HG02870 (cell line): ENCODE measurements at regions not wholly inside any gene's neighbourhood (a gene's known extent, or its start where the extent isn't known, plus 50 kb on each side); places are given as distances from the start of the nearest gene placed in this dataset.
"Not testable (repeated sequence)": the region's sequence is repeated elsewhere in the genome, so short reads cannot be mapped to it uniquely, and the experiment has no call there.

Source experiments
- ATAC-seq: cut with Tn5 transposase; IDR thresholded peaks from one replicate; pipeline ENCODE4 v1.9.1; 2021; ENCODE audit warnings: mild to moderate bottlenecking, moderate library complexity; ENCODE audit not compliant: unreplicated experiment

DNA sequence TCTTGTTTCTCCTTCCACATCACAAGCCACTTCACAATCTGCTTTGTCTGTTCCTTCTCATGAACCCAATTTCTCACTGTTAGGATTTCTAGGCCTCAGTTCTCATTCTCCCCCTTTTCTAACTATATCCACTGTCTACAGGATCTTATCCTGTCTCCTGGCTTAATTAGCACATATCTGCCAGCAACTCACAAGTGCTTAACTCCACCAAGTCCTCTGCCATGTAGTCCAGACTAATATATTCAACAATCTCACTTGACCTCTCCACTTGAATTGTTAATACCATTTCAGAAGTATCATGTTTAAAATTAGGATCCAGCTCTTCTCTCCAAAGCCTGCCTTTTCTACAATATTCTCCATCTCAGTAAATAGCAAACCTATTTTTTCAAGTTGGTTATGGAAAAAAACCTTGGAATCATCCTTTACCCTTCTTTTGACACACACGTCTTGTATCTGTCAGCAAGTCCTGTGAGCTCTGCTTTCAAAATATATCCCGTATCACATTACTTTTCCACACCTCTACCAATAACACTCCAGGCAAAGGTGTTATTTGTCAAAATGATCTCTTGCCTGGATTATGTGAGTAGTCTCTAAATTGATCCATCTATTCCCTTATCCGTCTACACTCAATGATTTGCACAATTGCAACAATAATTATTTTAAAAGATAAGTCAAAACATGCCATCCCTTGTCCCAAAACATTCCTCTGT is 127.2 kb upstream of the SLIT2 start:
- ATAC-seq = no peak

DNA sequence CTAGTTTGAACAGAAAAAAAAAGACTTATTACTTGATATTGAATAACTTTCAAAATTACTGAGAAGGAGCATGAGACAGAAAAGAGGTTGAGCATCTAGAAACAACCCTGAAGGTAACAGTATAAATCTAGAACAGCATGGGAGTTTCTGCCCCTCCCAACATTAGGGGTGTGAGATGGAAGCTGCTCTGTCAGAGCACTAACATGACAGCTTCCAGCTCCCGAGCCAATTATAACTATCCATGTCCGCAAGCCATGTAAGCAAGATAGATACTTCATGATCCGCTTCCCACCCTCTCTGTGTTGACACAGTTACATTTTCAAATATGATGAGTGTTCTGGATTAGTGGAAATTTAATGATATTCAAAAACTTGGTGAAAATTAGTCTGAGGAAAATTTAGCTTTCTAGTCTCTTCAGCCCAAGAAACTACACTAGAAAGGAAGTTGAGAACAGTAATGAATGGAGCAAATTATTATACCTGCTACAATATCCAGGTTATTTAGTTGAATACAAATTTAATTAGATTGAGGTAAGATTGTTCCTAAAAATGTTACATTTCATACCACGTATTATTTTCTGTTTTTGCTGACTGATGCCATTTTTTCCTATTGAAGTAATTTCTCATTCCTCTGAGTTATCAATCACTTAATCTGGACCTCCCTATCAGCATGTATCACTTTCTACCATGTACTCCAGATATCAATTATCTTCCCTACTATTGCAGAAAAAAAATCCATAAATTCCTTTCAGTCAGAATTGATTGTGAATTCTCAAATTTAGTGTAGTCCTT is 129.3 kb upstream of the SLIT2 start:
- ATAC-seq = no peak

- ATAC-seq = no peak
Measured at GRCh38 chr4:20119141-20119540, 132.6 kb upstream of the SLIT2 start.

DNA sequence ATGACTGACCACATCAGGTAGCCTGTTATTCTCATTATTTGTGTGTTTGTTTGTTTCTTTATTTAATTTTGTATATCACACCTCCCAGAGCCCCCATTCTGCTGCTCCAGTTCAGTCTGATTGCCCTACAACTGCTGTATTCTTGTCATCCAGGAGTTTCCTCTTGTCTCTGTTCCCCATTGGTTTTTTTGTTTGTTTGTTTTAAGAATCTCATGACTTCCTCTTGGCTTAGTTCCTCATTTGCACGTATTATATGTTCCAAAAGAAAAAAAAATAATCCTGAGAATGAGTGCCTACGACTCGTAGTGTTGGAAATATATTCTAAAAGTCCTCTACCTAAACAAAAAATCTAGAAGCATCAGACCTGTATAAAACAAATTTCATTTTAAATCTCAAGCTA is 142.3 kb upstream of the SLIT2 start:
- no peak for ATAC-seq

DNA sequence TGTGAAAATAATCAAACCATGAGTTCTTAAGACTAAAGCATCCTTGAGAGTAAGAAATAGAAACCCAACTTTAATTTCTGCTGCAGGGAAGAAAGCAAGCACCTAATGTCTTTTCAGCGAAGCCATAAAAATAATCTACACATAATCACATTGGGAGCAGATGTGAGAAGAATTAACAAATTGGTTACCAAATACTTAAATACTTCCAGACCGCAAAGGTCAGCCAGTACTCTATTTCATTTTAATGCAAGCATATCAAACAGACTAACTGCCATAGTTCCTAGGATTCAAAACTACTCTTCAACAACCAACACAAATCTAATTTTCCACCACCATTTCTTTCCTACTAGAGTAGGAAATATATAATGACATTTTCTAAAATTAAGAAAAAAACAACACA is 144.8 kb upstream of the SLIT2 start:
- ATAC-seq = no peak

- no peak for ATAC-seq
Measured at GRCh38 chr4:20101831-20102230, 149.9 kb upstream of the SLIT2 start.

DNA sequence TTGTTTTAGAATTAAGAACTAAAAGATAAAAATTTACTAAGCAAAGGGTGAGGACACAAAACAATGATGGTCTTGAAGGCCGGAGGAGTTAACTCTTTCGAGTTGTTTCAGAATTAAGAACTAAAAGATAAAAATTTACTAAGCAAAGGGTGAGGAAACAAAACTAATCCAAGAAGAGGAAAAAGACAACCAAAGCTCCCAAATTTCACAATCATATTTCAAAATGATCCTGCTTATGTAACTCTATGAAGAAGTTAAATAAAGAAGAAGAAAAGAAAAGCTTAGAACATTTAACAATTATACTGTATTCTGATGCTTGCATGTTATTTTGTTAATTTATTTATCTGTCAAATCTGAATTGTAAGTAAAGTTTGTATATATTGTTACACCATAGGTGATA is 154.8 kb upstream of the SLIT2 start:
- no peak for ATAC-seq

GRCh38 chr4:20095805-20096541 is 155.7 kb upstream of the SLIT2 start:
- ATAC-seq = no peak

DNA sequence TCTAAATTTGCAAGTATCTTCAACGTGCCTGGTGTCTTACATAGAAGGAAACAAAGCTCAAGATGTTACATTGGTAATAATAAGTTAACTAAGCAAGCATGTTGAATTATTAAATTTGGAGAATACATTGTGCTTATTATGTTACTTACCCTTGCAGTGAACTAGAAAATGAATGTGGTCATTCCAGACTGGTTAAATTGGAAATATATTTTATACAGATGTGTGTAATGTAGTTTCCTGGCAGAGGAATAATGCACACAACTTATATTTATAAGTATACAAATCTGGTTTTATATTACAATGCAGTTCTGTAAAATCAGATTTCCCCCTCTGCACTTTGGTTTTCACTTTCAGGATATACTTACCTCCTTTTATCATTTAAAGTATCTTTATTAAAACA is 159.9 kb upstream of the SLIT2 start:
- ATAC-seq = no peak

DNA sequence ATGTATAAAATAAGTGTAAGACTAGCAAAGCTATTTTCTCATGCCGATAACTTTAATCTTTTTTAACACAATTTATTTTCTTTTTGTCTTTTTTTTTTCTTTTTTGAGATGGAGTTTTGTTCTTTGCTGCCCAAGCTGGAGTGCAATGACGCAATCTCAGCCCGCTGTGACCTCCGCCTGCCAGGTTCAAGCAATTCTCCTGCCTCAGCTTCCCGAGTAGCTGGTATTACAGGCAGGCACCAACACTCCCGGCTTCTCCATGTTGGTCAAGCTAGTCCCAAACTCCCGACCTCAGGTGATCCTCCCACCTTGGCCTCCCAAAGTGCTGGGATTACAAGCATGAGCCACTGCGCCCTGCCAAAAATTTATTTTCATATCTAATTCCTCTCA is 164.2 kb upstream of the SLIT2 start:
- ATAC-seq = no peak

DNA sequence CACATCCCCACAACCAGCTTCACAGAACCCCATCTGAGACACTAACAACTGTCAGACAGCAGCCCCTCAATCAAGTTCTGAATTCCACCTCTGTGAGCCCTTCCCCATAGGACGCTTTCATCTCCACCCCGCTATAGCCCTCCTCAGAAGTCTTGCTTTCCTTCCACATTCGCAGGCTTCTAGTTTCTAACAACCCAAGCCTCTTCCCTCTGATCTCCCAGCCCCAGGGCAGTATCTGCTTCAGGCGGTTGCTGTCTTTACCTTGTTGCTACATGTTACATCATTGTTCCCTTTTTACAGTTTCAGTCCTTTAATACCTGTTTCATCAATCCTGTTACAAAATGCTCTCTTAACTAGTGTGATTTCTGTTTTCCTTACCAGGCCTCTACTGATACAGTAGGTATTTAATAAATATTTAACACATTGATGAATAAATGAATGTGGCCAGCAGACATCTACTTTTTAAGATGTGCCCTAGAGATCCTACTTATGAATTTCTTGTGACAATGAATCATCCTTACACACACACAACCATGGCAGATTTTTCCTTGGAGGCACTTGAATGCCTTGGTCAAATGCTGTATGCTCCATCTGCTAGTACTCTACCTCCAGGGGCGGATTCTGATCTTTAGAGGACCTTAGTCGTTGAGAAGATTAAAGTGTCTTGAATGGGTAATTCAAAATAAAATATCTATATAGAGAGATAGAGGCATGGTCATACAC is 164.7 kb upstream of the SLIT2 start:
- no peak for ATAC-seq

DNA sequence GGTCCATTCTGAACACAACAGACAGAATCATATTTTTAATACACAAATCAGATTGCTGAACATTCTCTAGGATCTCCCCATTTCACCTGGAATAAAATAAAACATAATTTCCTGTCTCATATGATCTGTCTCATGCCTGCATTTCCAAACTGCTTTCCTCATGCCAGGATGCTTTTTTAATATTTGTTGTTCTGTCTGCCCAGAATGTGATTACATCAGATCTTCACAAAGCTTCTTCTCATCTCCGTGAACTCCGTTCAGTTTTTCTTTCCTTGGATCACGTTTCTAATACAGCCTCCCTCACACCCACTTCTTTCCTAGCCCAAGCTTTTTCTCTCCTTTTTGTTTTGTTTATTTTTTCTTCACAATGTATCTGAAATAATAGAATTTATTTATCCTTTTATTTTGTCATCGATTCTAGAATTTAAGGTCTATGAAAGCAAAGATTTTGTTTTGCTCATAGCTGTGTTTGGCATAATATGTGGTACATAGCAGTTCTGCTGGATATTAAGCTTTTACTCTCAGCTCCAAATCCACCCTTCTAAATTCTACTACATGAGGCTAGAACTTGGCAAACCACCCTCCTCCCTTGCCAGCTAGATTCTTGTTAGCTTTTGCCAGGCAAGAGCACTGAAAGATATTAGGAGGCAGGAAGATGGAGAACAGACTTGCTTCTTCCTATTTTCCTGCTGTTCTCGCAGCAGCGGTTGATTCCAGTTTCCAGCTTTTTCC is 165.5 kb upstream of the SLIT2 start:
- ATAC-seq = no peak

- ATAC-seq = no peak
Measured at GRCh38 chr4:20085653-20086052, 166.1 kb upstream of the SLIT2 start.

DNA sequence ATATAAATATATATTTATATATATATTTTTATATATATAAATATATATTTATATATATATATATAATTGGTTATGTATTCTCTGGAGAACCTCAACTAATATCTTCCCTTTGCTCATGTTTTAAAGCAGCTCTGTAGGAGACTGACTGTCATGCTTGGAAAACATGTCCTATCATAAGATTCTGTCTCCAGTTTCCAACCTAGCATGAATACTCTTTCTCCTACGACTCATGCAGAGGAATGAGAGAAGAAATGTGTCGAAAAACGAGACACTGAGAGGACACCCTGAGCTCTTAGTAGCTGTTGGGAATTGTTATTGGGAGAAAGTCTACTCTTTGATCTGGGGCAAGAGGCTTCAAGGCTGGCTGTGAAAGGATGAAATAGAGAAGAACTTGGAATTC is 166.5 kb upstream of the SLIT2 start:
- no peak for ATAC-seq

DNA sequence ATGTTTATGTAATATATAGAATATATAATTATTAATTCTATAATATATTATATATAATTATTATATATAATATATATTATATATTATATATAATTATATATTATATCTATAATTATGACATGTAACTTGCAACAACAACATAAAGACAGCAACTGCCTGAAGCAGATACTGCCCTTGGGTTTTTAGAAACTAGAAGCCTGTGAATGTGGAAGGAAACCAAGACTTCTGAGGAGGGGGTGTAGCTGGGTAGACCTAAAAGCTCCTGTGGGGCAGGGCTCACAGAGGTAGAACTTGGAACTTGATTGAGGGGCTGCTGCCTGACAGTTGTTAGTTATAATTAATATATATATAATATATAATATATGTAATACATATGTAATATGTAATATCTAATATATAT is 167.2 kb upstream of the SLIT2 start:
- ATAC-seq = no peak

DNA sequence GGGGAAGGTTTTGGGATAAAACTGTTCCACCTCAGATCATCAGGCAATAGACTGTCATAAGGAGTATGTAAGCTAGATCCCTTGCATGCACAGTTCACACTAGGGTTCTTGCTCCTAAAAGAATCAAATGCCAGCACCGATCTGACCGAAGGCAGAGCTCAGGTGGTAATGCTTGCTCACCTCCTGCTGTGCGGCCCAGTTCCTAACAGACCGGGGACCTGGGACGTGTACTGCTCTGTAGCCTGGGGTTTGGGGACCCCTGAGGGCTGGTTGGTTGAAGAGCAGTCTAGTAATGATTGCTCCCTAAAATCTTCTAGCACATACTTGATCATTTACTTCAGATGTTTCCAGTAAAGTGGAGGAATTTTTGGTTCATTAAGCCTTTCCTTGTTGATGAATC is 173.1 kb upstream of the SLIT2 start:
- no peak for ATAC-seq

GRCh38 chr4:20075248-20075871 is 176.3 kb upstream of the SLIT2 start:
- ATAC-seq = no peak

GRCh38 chr4:20074450-20074849 is 177.3 kb upstream of the SLIT2 start:
- no peak for ATAC-seq

DNA sequence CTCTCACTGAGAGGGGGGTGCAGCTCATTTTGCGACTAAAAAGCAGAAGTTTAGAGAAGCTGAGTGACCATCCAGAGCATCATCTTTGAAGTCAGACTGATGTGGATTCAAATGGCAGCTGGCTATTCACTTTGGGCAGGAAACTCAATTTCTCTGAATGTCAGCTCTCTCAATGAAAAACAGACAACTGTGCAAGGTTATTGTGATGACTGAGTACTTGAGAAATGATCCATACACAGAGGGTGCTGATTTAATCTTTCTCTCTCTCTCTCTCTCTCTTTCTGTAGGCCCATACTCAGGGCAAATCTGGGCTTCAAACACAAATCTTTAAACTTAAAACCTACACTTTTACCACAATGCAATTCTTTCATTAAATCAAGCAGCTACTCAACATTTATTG is 185.8 kb upstream of the SLIT2 start:
- ATAC-seq = no peak

DNA sequence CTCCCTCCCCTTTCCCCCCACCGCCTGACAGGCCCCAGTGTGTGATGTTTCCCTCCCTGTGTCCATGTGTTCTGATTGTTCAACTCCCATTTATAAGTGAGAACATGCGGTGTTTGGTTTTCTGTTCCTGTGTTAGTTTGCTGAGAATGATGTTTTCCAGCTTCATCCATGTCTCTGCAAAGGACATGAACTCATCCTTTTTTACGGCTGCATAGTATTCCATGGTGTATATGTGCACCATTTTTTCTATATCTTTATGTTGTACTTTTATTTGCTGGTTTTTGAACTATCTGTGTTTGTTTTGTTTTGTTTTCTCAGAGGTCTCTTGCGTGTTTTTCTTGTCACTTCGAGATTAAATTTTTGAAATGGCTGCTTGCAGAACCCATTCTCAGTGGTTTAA is 188.8 kb upstream of the SLIT2 start:
- ATAC-seq = not testable (repeated sequence)
